ENCODE measurements at regions not wholly inside any gene's neighbourhood (a gene's known extent, or its start where the extent isn't known, plus 50 kb on each side); places are given as distances from the start of the nearest gene placed in this dataset.

GRCh38 chr6:130760006-130760405, 67.2 kb upstream of the SMLR1 start:
- H3K27ac ChIP-seq: no peak overlapping the region
- H3K36me3 ChIP-seq: no peaks in the 10 kb centered on the region
- no peaks in the 10 kb centered on the region for H3K9me3 ChIP-seq
- no peak for DNase-seq (ENCODE audit: low spot score)
- intact Hi-C loops (cut with DNase I): no loop called here
- no peak for TF ChIP-seq POLR2A (IDR thresholded peaks at IDR 0.05)
- TF ChIP-seq, protein P1, sequence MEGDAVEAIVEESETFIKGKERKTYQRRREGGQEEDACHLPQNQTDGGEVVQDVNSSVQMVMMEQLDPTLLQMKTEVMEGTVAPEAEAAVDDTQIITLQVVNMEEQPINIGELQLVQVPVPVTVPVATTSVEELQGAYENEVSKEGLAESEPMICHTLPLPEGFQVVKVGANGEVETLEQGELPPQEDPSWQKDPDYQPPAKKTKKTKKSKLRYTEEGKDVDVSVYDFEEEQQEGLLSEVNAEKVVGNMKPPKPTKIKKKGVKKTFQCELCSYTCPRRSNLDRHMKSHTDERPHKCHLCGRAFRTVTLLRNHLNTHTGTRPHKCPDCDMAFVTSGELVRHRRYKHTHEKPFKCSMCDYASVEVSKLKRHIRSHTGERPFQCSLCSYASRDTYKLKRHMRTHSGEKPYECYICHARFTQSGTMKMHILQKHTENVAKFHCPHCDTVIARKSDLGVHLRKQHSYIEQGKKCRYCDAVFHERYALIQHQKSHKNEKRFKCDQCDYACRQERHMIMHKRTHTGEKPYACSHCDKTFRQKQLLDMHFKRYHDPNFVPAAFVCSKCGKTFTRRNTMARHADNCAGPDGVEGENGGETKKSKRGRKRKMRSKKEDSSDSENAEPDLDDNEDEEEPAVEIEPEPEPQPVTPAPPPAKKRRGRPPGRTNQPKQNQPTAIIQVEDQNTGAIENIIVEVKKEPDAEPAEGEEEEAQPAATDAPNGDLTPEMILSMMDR (IDR thresholded peaks at IDR 0.05): peak in 2 of 4 experiments; percentile 15 to 29
- WGBS: 60% methylated on average over 1 of the region's 1 CpG
- no peak overlapping the region for H3K4me3 ChIP-seq
- H3K4me1 ChIP-seq (replicated peaks): no peaks in the 10 kb centered on the region
- H3K27me3 ChIP-seq (replicated peaks; ENCODE audit: insufficient read depth): no peaks in the 10 kb centered on the region

- H3K27ac ChIP-seq: no peak overlapping the region
- intact Hi-C loops (cut with DNase I): no loop called here
- no peak for DNase-seq (ENCODE audit: low spot score)
- 84% methylated on average over 1 of the region's 1 CpG for WGBS
- no peaks in the 10 kb centered on the region for H3K9me3 ChIP-seq
- H3K4me3 ChIP-seq: no peak overlapping the region
- H3K36me3 ChIP-seq: no peaks in the 10 kb centered on the region
- no peaks in the 10 kb centered on the region for H3K4me1 ChIP-seq (replicated peaks)
- TF ChIP-seq, protein P1 (IDR thresholded peaks at IDR 0.05): no peak
- TF ChIP-seq POLR2A (IDR thresholded peaks at IDR 0.05) (no peak), POLR2AphosphoS5 (IDR thresholded peaks at IDR 0.05) (no peak)
- no peaks in the 10 kb centered on the region for H3K27me3 ChIP-seq (replicated peaks; ENCODE audit: insufficient read depth)
These were observed 65.9 kb upstream of the SMLR1 start for GRCh38 chr6:130761286-130761685.

GRCh38 chr6:130765181-130765727, 62.0 kb upstream of the SMLR1 start:
- intact Hi-C loops (cut with DNase I): no loop called here
- WGBS: 93% methylated on average over 3 of the region's 3 CpGs

GRCh38 chr6:130766239-130767144, 60.7 kb upstream of the SMLR1 start:
- 76% methylated on average over 7 of the region's 7 CpGs for WGBS
- no peaks in the 10 kb centered on the region for H3K27me3 ChIP-seq (replicated peaks; ENCODE audit: insufficient read depth)
- H3K27ac ChIP-seq: no peak overlapping the region
- DNase-seq (ENCODE audit: low spot score): no peak
- no peaks in the 10 kb centered on the region for H3K36me3 ChIP-seq
- no peak for TF ChIP-seq POLR2AphosphoS5 (IDR thresholded peaks at IDR 0.05)
- TF ChIP-seq, protein P1 (IDR thresholded peaks at IDR 0.05): no peak
- TF ChIP-seq POLR2A (IDR thresholded peaks at IDR 0.05): no peak
- no peaks in the 10 kb centered on the region for H3K4me1 ChIP-seq (replicated peaks)
- H3K9me3 ChIP-seq: no peaks in the 10 kb centered on the region
- no peak overlapping the region for H3K4me3 ChIP-seq
- intact Hi-C loops (cut with DNase I): no loop called here

More at GRCh38 chr6:130765181-130765727, 62.0 kb upstream of the SMLR1 start:
- TF ChIP-seq POLR2AphosphoS5 (IDR thresholded peaks at IDR 0.05) (no peak), POLR2A (IDR thresholded peaks at IDR 0.05) (no peak)
- TF ChIP-seq, protein P1 (IDR thresholded peaks at IDR 0.05): no peak
- Histone ChIP-seq H3K27ac (no peak overlapping the region), H3K4me3 (no peak overlapping the region), H3K27me3 (replicated peaks; ENCODE audit: insufficient read depth) (no peaks in the 10 kb centered on the region), H3K4me1 (replicated peaks) (no peaks in the 10 kb centered on the region), H3K36me3 (no peaks in the 10 kb centered on the region), H3K9me3 (no peaks in the 10 kb centered on the region)
- no peak for DNase-seq (ENCODE audit: low spot score)

Data from prostate gland (tissue), 2 donors.